ENCODE measurements at regions not wholly inside any gene's neighbourhood (a gene's known extent, or its start where the extent isn't known, plus 50 kb on each side); places are given as distances from the start of the nearest gene placed in this dataset.

GRCh38 chr9:106482733-106483132 is 380.2 kb upstream of the ZNF462 start:
- no peak for TF ChIP-seq CTCF (IDR thresholded peaks at IDR 0.05)
- TF ChIP-seq POLR2A (IDR thresholded peaks at IDR 0.05) = no peak

Data from lower leg skin (tissue), 3 donors.